Ovary (tissue), 3 donors: ENCODE measurements at regions not wholly inside any gene's neighbourhood (a gene's known extent, or its start where the extent isn't known, plus 50 kb on each side); places are given as distances from the start of the nearest gene placed in this dataset.

ENCODE experiments used
- CTCF ChIP-seq, 3 donors: fragments of 450-650 bp in 2 of 3; fragments of 200-600 bp in 1 of 3; IDR thresholded peaks; one replicate each; pipeline versions ENCODE4 v1.5.1 to v1.8.0; 2016 to 2022; ENCODE audit warnings: antibody characterized with exemption in 3 of 3, mild to moderate bottlenecking in 1 of 3
- POLR2A ChIP-seq: fragments of 450-650 bp; IDR thresholded peaks from one replicate; pipeline ENCODE4 v1.6.1; 2017; ENCODE audit warnings: antibody characterized with exemption, mild to moderate bottlenecking, moderate library complexity
- donor health status: DM: no; HTN: no; CAD: no.

GRCh38 chr17:22464041-22464440 lies 771.7 kb downstream of the KCNJ18 start:
- no peak for TF ChIP-seq CTCF (IDR thresholded peaks at IDR 0.05)
- TF ChIP-seq POLR2A = no peak
